ENCODE measurements at regions not wholly inside any gene's neighbourhood (a gene's known extent, or its start where the extent isn't known, plus 50 kb on each side); places are given as distances from the start of the nearest gene placed in this dataset.

DNA sequence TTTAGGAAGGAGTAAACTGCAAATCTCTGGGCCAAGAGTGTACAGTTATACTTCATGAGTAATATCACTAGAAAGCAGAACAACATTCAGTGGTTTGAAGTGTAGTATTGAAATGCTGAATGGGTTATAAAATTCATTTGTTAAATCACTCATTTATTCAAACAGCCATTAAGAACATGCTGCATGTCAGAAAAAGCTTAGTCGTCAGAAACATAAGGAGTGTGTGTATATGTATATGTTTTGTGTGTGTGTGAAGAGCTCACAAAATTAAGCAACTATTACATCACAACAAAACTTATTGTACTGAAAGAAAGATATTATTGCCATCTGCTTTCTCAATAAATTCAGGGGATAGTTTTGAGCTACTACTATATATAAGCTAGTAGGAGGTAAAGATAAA, 165.4 kb upstream of the PCDH9 start:
- TF ChIP-seq, protein P1, sequence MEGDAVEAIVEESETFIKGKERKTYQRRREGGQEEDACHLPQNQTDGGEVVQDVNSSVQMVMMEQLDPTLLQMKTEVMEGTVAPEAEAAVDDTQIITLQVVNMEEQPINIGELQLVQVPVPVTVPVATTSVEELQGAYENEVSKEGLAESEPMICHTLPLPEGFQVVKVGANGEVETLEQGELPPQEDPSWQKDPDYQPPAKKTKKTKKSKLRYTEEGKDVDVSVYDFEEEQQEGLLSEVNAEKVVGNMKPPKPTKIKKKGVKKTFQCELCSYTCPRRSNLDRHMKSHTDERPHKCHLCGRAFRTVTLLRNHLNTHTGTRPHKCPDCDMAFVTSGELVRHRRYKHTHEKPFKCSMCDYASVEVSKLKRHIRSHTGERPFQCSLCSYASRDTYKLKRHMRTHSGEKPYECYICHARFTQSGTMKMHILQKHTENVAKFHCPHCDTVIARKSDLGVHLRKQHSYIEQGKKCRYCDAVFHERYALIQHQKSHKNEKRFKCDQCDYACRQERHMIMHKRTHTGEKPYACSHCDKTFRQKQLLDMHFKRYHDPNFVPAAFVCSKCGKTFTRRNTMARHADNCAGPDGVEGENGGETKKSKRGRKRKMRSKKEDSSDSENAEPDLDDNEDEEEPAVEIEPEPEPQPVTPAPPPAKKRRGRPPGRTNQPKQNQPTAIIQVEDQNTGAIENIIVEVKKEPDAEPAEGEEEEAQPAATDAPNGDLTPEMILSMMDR (IDR thresholded peaks at IDR 0.05; ENCODE audit: low read depth, low read length) = no peak
- no peak for TF ChIP-seq POLR2A (IDR thresholded peaks at IDR 0.05; ENCODE audit: extremely low read depth, insufficient read length)
- TF ChIP-seq, protein P2, sequence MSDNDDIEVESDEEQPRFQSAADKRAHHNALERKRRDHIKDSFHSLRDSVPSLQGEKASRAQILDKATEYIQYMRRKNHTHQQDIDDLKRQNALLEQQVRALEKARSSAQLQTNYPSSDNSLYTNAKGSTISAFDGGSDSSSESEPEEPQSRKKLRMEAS (IDR thresholded peaks at IDR 0.05; ENCODE audit: low read depth, low read length) = no peak
